HG02852 (cell line): ENCODE measurements at regions not wholly inside any gene's neighbourhood (a gene's known extent, or its start where the extent isn't known, plus 50 kb on each side); places are given as distances from the start of the nearest gene placed in this dataset.

Experiments
- ATAC-seq: cut with Tn5 transposase; IDR thresholded peaks from one replicate; pipeline ENCODE4 v1.9.1; 2021; ENCODE audit warnings: mild to moderate bottlenecking, moderate library complexity; ENCODE audit not compliant: unreplicated experiment

DNA sequence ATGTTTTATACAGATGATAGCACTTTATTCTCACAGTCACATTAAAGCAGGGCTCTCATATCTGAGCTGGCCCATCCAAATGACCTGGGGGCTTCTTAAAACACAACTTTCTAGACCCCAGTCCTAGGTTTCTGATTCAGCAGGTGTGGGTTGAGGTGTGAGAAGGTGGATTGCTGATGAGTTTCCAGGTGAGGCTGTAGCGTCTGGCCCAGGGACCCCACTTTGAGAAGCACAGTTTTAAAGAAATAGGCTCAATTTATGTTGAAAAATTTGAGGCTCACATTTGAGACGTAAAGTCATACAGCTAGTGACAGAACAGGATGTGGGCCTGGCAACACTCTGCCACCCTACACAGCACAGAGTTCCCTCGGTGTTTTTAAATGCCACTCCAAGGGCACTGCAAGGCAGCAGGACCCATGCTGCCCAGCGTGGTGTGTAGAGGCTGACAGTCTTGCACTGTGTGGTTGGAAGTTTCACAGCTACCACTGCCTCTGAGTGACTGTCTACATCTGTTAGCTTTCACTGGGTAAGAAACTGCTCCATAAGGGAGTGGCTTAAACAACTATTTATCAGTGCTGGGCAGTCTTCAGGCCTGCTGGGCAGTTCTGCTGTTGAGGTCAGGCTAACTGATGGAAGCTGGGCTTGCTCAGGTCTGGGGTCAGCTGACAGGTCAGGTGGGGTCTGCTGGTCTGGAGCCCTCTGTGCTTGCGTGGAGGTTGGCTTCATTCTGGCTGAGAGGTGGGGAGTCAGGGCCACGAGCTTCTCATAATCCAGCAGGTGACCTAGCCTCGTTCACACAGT lies 319.7 kb downstream of the CXCL12 start:
- no peak for ATAC-seq

DNA sequence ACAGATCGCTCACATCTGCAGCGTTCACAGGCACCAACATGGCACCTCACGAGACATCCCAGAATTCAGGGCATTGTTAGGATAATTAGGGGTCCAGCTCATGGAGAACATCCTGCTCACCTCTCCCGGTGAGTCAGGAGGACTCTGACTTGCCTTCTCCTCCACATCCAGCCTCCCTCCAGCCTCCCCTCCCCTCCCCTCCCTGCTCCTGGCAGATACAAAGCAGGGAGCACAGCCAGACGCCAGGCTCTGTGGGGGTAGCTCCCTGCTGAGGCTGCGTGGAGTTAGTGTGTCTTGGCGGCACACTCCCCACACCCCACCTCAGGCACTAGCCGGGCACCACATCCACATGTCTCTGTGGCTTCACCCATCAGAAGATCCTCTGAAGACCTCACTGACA lies 320.6 kb downstream of the CXCL12 start:
- no peak for ATAC-seq

DNA sequence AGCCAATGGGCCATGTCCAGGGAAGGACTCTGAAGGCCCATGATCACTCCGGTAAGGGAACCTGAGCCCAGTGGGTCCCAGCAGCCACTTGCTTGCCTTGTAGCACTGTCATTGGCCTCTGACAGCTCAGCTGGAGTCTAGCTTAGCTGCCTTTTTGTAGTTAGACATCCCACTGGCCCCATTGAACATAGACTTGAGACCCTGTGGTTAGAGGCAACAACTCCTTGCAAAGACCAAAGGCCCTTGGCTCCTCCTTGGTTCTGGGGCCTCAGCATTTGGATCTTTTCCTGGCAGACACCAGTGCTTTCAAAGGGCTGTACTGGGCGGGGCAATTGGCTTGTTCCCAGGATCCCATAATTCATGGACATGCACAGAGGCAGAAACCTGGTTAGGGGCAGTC lies 321.2 kb downstream of the CXCL12 start:
- ATAC-seq = no peak

DNA sequence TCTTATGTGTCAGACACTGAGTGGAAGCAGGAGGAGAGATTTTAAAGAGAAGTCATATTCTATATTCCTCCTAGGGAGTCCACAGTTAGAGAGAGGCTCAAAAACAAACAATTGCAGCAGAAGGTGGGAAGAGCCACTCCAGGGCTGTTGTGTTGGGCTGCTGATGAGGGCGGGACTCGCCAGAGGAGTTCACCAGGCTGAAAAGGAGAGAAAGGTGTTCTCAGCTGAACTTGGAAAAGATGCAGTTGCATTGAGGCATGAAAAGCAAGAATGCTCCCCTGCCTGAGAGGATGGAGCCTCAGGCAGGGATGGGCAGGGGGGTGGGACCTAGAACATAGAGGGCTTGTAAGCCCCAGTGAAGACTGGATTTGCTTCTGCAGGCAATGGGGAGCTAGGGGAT lies 324.2 kb downstream of the CXCL12 start:
- ATAC-seq = no peak

DNA sequence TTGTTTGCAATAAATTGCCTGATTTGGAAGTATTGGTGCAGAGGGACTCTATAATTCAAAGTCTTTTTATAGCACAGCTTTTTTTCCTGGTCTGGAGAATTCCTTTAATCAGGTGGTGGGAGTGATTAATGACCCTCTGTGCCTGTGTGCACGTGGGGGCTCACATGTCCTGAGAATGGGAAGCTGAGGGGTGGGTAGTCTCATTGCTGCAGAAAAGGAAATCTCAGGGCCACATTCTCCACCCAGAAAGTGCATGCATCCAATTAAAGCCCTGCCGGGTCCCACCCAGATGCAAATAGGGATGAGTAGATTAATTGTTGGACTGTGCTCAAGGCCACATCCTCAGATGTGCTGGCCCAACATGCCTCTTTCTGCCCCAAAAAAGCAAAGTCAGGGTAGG lies 324.7 kb downstream of the CXCL12 start:
- no peak for ATAC-seq

DNA sequence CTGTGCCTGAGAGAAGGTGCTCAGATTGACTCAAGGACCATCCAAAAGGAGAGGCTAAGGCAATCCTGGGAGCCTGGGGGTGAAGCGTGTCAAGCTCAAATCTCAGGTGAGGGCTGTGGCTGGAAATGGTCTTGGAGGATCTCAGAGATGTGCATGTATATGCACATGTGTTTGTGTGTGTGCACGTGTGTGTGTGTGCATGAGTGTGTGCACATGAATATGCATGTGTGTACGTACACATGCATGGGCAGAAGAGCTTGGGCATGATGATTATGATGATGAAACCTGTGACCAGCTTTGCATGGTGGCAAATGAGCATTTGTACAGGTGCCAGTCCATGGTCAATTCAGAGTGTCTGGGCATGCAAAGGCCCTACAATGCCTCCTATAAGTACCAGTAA lies 326.6 kb downstream of the CXCL12 start:
- no peak for ATAC-seq

- no peak for ATAC-seq
Observed at GRCh38 chr10:44056967-44057805, 327.7 kb downstream of the CXCL12 start.

GRCh38 chr10:44056206-44056605 lies 328.7 kb downstream of the CXCL12 start:
- ATAC-seq = no peak

DNA sequence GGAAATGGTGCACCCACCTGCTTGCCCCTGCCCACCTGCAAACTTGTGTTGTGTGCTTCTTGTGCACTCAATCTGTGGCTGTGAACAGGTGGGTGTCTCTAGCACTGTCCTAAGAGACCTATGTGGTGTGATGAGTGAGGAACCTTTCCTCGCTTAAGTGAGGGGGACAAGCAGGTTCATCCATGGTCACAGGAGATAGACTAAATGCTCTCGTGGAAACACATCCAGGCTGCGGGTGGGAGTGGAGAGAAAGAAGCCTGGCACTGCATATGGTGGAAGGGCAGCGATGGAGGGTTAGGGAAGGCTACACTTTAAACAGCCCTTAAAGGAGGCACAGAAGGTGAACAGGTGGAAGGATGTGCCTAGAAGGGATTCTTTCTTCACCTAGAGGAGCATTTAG lies 330.9 kb downstream of the CXCL12 start:
- no peak for ATAC-seq

DNA sequence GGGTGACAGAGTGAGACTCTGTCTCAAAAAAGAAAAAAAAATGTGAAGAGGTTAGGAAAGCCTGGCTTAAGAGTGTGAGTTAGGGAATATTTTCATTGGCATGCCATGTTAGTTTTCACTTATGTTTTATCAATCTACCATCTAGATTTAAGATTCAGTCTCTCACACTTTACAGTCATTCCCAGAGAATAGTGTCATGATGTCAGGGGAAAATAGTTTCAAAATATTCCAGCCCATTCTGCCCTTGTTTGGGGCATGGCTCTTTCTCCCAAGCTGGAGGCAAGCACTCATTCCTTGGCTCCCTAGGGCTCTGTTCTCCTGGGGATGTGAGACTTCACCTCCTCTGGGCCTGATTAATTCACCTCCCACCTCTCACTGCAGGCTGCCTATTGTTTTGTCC lies 331.5 kb downstream of the CXCL12 start:
- ATAC-seq = no peak

DNA sequence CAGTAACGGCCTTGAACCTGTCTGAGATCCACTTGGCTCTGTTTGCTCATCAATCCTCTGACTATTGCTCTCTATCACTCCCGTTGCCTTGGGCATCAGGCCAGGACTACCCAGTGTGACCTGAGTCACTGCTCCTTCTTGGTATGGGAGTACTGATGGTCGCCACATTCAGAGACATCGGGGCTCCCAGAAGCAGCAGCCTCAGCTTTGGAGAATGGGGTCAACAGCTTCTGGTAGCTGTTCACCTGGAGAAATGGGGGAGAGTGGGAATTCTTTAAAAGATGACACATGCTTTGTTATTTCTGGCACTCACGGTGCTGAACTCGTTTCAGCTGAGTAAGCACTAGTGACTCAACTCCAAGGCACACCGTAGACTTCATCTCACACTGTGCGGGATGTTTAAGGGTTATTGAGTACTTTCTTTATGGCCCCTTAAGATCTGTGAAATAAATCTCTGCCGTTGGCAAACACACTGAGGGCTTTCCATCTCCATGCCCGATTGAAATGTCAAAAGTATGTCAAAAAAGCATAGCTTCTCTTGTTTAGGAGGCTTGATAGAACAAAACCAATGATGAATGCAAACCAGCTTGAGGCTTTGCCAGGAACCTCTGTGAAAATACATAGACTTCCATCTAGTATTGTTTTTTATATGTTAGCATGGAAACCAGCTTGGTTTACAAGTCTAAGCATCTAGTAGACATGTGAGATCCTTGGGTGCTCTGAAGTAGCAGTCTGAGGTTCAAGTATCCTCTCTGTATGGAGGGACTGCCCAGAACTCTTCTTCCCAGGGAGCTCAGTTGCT lies 333.1 kb downstream of the CXCL12 start:
- ATAC-seq = no peak

- ATAC-seq = no peak
Observed at GRCh38 chr10:44051091-44051490, 333.8 kb downstream of the CXCL12 start.

GRCh38 chr10:44049301-44050015 lies 335.4 kb downstream of the CXCL12 start:
- ATAC-seq = no peak

DNA sequence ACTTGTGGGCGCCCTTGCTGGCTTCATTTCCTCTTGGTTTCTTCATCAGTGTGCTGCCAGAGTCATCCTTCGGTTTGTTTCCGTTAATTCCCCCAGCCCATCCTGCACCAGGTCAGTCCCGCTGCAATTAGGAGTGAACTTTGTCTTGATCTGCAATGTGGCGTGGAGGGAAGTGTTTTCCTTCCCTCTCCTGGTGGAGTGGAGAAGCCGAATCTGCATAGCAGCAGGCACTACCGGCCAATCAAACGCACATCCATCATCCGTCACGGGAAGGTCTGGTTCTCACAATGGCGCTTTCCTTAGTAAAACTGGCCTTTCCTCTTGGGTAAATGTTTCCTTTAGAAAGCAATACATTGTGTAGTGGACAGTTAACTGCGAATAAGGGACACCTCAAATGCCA lies 337.5 kb downstream of the CXCL12 start:
- ATAC-seq = no peak

GRCh38 chr10:44046605-44047004 lies 338.3 kb downstream of the CXCL12 start:
- ATAC-seq = no peak

- ATAC-seq = no peak
Observed at GRCh38 chr10:44045020-44045419, 339.9 kb downstream of the CXCL12 start.

DNA sequence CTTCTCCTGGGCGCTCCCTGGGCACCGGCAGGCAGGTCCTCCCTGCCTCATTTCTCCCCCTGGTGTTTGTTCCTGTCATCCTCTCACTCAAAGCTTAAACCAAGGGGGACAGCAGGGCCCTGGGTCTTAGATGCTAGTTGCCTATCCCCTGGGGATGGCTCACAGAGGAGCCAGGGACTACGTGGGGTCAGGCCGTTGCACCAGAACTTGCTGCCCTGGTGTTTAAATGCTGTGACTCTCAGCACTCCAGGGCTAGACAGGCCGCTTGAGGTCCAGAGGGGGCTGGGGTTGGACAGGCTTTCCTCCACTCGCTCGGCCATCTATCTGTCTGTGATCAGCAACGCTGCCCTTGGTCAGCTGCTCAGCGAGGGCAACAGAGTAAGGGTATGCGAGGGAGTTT lies 340.3 kb downstream of the CXCL12 start:
- ATAC-seq = no peak

DNA sequence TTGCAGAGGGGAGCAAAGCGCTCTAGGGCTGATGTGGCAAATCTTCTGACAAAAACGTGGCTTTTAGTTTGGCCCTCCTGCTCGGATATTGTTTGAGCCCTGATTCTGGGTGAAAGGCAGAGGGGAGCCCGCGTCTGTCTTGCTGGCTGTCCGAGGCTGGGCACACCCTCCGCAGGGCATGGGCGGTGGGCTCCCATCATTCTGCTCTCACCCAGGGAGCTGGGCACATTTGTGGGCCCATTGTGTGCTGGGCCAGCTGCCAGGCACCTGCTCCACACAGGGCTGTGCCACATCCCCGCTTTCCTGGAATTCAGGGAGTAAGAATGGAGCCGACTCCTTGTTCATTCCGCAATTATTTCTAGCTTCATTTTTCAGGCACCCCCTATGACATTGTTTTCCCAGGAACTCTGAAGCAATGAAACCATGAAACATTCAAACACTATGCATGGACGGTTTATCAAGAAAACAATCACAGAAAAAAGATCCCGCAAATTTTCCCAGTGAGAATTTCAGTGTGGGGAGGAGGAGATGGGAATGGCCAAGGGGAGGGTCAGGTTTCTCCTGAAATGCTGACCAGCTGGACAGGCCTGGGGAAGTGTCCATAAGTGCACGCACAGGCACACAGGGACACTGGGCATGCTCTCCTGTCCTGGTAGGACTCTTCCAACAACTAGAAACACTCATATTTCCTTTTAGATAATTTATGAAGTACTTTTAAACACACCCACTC lies 341.1 kb downstream of the CXCL12 start:
- ATAC-seq = no peak

DNA sequence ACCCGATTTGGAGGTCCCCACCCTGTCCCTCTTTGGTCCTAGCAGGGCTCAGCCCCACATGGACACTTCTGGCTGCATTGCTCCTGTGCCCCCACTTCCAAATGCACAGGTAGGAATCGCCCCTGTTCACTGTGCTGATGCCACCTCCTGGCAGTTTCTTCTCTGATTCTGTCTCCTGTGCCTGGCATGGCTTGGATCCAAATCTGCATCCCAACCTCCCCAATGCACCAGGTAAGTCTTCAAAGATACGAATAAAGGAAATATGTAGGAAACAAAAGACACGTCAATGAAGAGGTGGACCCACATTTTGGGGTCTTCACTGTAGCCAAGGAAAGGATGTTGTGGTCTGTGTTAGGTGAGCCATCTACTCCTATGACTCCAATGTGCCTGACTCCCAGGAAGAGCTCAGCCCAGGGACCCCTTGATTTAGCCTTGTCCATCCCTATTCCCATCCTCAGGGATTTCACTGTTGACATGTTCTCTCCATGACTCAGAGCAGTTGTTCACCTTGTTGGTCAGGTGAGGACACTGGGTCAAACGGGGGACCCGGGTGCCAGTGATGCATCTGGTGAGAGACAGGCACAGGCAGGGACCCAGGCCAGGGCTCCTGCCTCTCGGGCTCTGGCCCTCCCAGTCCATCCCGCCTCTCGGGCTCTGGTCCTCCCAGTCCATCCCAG lies 341.8 kb downstream of the CXCL12 start:
- no peak for ATAC-seq
